GM23338 (cell line): ENCODE measurements at regions not wholly inside any gene's neighbourhood (a gene's known extent, or its start where the extent isn't known, plus 50 kb on each side); places are given as distances from the start of the nearest gene placed in this dataset.
A peak's percentile ranks its signal among the peaks of the same experiment; 100 is the strongest.

Source experiments
- ATAC-seq: fragments of 200-7000 bp; cut with Tn5 transposase; 3 replicates; pipeline ENCODE4 v1.9.1; 2020
- DNase-seq: peaks from one replicate; pipeline ENCODE4 v3.0.0-alpha.2; 2015; ENCODE audit warnings: low spot score
- H2AFZ ChIP-seq: fragments of 200-600 bp; sonication (generic); 2 replicates; pipeline ENCODE4 v1.8.0; 2016; ENCODE audit warnings: antibody characterized with exemption, mild to moderate bottlenecking, moderate library complexity
- H3F3A ChIP-seq: fragments of 200-600 bp; sonication (generic); replicated peaks from 2 replicates; pipeline ENCODE4 v1.8.0; 2017; ENCODE audit warnings: antibody characterized with exemption, mixed run types, low read depth
- H3K27ac ChIP-seq: fragments of 200-600 bp; sonication (generic); 2 replicates; pipeline ENCODE4 v1.6.1; 2016; ENCODE audit warnings: low read depth
- H3K27me3 ChIP-seq: fragments of 200-600 bp; sonication (generic); 2 replicates; pipeline ENCODE4 v1.8.0; 2016; ENCODE audit warnings: mild to moderate bottlenecking, mixed run types, moderate library complexity; ENCODE audit not compliant: insufficient read depth
- H3K36me3 ChIP-seq: fragments of 200-600 bp; sonication (generic); 2 replicates; pipeline ENCODE4 v1.8.0; 2016; ENCODE audit warnings: mild to moderate bottlenecking; ENCODE audit not compliant: insufficient read depth
- H3K4me1 ChIP-seq: fragments of 200-600 bp; sonication (generic); 2 replicates; pipeline ENCODE4 v1.8.0; 2016; ENCODE audit warnings: mild to moderate bottlenecking, moderate library complexity; ENCODE audit not compliant: insufficient read depth
- H3K4me2 ChIP-seq: fragments of 200-600 bp; sonication (generic); 2 replicates; pipeline ENCODE4 v1.7.1; 2017; ENCODE audit warnings: mixed run types
- H3K4me3 ChIP-seq: fragments of 200-600 bp; sonication (generic); 2 replicates; pipeline ENCODE4 v1.6.1; 2016; ENCODE audit warnings: mixed run types
- H3K79me2 ChIP-seq: fragments of 200-600 bp; sonication (generic); replicated peaks from 2 replicates; pipeline ENCODE4 v1.8.0; 2017; ENCODE audit warnings: mild to moderate bottlenecking; ENCODE audit not compliant: insufficient read depth
- H3K9me2 ChIP-seq: fragments of 200-600 bp; sonication (generic); 2 replicates; pipeline ENCODE4 v1.8.0; 2017; ENCODE audit not compliant: insufficient read depth
- H4K20me1 ChIP-seq: fragments of 200-600 bp; sonication (generic); replicated peaks from 2 replicates; pipeline ENCODE4 v1.8.0; 2017; ENCODE audit warnings: mild to moderate bottlenecking; ENCODE audit not compliant: insufficient read depth
- H3K27ac Mint-ChIP-seq: 2 replicates; pipeline ENCODE4 v1.8.0; 2020; ENCODE audit warnings: inconsistent platforms, mild to moderate bottlenecking, moderate library complexity, mixed read lengths
- H3K27me3 Mint-ChIP-seq: 3 replicates; pipeline ENCODE4 v1.8.0; 2022; ENCODE audit warnings: low read depth, mild to moderate bottlenecking, moderate library complexity, mixed read lengths, inconsistent platforms; ENCODE audit not compliant: insufficient read depth, poor library complexity
- H3K36me3 Mint-ChIP-seq: 3 replicates; pipeline ENCODE4 v1.8.0; 2021; ENCODE audit warnings: low read depth, mild to moderate bottlenecking, inconsistent platforms, moderate library complexity, mixed read lengths
- H3K4me1 Mint-ChIP-seq: 3 replicates; pipeline ENCODE4 v1.8.0; 2020; ENCODE audit warnings: mild to moderate bottlenecking, inconsistent platforms, mixed read lengths
- H3K4me3 Mint-ChIP-seq: 3 replicates; pipeline ENCODE4 v1.8.0; 2021; ENCODE audit warnings: moderate library complexity, mild to moderate bottlenecking, inconsistent platforms, mixed read lengths
- H3K9me3 Mint-ChIP-seq: 3 replicates; pipeline ENCODE4 v1.8.0; 2020; ENCODE audit warnings: moderate library complexity, mild to moderate bottlenecking, inconsistent platforms, mixed read lengths
- CREB1 ChIP-seq: fragments of 250-450 bp; sonication (Bioruptor Pico); IDR thresholded peaks from 2 replicates; pipeline ENCODE4 v1.5.0; 2020; ENCODE audit warnings: low read depth, mild to moderate bottlenecking, moderate library complexity
- EZH2 ChIP-seq: fragments of 200-600 bp; sonication (generic); IDR thresholded peaks from one replicate; pipeline ENCODE4 v1.8.0; 2017; ENCODE audit warnings: antibody characterized with exemption, mild to moderate bottlenecking, low read depth; ENCODE audit not compliant: unreplicated experiment
- EZH2phosphoT487 ChIP-seq: fragments of 200-600 bp; sonication (generic); IDR thresholded peaks from one replicate; pipeline ENCODE4 v1.8.1; 2018; ENCODE audit warnings: antibody characterized with exemption; ENCODE audit not compliant: unreplicated experiment
- JUNB ChIP-seq: IDR thresholded peaks from one replicate; pipeline ENCODE4 v1.6.1; 2016; ENCODE audit warnings: antibody characterized with exemption; ENCODE audit not compliant: unreplicated experiment
- POLR2AphosphoS5 ChIP-seq: IDR thresholded peaks from 2 replicates; pipeline ENCODE4 v1.6.1; 2016; ENCODE audit warnings: antibody characterized with exemption, low read depth
- REST ChIP-seq: IDR thresholded peaks from one replicate; pipeline ENCODE4 v1.6.1; 2018; ENCODE audit warnings: antibody characterized with exemption; ENCODE audit not compliant: unreplicated experiment
- STAT1 ChIP-seq: IDR thresholded peaks from one replicate; pipeline ENCODE4 v1.6.1; 2016; ENCODE audit warnings: antibody characterized with exemption; ENCODE audit not compliant: unreplicated experiment
- ZNF114 ChIP-seq: fragments of 250-450 bp; sonication (Bioruptor Pico); IDR thresholded peaks from 2 replicates; pipeline ENCODE4 v1.5.0; 2020; ENCODE audit warnings: mild to moderate bottlenecking, moderate library complexity
- ZNF331 ChIP-seq: fragments of 250-450 bp; sonication (Bioruptor Pico); IDR thresholded peaks from 2 replicates; pipeline ENCODE4 v1.5.0; 2020; ENCODE audit warnings: low read depth, mild to moderate bottlenecking, moderate library complexity
- TF ChIP-seq, protein P1 (sequence below), 2 experiments: fragments of 200-600 bp in 1 of 2; sonication (generic) in 1 of 2; conservative IDR thresholded peaks; 2 replicates each; pipeline versions ENCODE4 v1.5.1 to v1.6.1; 2016 to 2017; ENCODE audit warnings: antibody characterized with exemption in 2 of 2, low read depth in 2 of 2, mild to moderate bottlenecking in 2 of 2, moderate library complexity in 1 of 2
- TF ChIP-seq, protein P2 (sequence below): IDR thresholded peaks from 2 replicates; pipeline ENCODE4 v1.6.1; 2016; ENCODE audit warnings: antibody characterized with exemption

DNA sequence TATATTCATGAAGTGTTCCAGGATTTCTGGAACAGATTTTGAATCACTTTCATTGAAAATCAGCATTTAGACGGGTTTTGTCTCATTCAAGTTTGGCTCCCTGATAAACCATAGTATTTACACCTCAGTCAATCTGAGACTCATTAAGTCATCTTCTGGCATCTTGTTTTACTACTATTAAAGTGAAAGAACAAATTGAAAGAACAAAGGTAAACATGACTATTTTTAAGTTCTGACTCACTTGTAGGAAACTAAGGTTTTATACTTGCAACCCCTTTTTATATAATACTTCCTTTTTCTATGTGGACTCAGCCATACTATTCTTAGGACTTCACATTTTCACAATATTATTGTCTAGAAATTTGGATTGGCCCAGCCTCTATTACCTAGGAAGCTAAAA, 854.4 kb downstream of the SQOR start (continued):
- TF ChIP-seq ZNF331 (CRISPR knock-in tag) = no peak
- TF ChIP-seq, protein P1, sequence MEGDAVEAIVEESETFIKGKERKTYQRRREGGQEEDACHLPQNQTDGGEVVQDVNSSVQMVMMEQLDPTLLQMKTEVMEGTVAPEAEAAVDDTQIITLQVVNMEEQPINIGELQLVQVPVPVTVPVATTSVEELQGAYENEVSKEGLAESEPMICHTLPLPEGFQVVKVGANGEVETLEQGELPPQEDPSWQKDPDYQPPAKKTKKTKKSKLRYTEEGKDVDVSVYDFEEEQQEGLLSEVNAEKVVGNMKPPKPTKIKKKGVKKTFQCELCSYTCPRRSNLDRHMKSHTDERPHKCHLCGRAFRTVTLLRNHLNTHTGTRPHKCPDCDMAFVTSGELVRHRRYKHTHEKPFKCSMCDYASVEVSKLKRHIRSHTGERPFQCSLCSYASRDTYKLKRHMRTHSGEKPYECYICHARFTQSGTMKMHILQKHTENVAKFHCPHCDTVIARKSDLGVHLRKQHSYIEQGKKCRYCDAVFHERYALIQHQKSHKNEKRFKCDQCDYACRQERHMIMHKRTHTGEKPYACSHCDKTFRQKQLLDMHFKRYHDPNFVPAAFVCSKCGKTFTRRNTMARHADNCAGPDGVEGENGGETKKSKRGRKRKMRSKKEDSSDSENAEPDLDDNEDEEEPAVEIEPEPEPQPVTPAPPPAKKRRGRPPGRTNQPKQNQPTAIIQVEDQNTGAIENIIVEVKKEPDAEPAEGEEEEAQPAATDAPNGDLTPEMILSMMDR (conservative IDR thresholded peaks at IDR 0.05; ENCODE audit: low read depth in 2 of 2) = no peak

DNA sequence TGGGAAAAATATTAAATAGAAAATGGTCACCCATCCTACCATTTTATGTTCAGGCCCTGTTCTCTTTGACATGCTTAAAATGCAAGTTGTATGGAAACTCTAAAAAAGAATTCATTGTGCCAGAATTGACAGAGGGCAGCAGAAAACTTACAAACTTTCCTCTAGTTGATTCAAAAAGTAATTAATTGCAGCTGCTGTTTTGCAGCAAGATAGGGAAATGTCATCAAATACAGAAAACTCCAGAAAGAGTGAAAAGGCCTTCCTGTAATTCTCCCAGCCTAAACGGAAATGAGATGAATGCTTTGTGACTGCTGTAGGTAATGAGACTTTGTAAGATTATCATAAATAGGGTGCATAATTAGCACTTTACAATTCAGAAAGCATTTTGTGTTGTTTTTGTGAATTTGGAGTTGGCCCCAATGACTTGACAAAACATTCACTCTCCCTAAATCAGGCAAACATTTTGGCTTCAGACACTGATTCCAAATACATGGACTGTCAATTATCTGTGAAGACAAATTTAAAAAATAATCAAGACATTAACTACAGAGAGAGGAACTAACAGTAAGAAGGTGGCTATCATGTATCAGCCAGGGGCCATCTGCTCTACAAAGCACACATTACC, 861.8 kb downstream of the SQOR start:
- H3K36me3 Mint-ChIP-seq = peaks cover 9% of the 10 kb centered on the region; the same call in 2 of the 3 replicates
- no peaks in the 10 kb centered on the region for H3K27me3 ChIP-seq
- ATAC-seq (no peak), DNase-seq (no peak)
- no peaks in the 10 kb centered on the region for H4K20me1 ChIP-seq
- no peak overlapping the region for H3K4me2 ChIP-seq
- H3K4me3 Mint-ChIP-seq = no peak overlapping the region
- H3K27me3 Mint-ChIP-seq = no peaks in the 10 kb centered on the region
- peaks cover 6% of the 10 kb centered on the region; the same call in 2 of the 3 replicates for H3K4me1 Mint-ChIP-seq
- H3K4me3 ChIP-seq = no peak overlapping the region
- no peaks in the 10 kb centered on the region for H3K36me3 ChIP-seq
- no peak overlapping the region for H3K27ac ChIP-seq
- H3K27ac Mint-ChIP-seq = peak overlapping the region; percentile 69; the same call in 1 of the 2 replicates
- no peaks in the 10 kb centered on the region for H3K79me2 ChIP-seq
- H3K4me1 ChIP-seq = no peaks in the 10 kb centered on the region
- H3K9me3 Mint-ChIP-seq = peaks cover 74% of the 10 kb centered on the region
- no peaks in the 10 kb centered on the region; the same call in 1 of the 2 replicates for H3K9me2 ChIP-seq
- no peak overlapping the region for H2AFZ ChIP-seq
- H3F3A ChIP-seq = no peaks in the 10 kb centered on the region
- TF ChIP-seq JUNB = no peak
- TF ChIP-seq, protein P2, sequence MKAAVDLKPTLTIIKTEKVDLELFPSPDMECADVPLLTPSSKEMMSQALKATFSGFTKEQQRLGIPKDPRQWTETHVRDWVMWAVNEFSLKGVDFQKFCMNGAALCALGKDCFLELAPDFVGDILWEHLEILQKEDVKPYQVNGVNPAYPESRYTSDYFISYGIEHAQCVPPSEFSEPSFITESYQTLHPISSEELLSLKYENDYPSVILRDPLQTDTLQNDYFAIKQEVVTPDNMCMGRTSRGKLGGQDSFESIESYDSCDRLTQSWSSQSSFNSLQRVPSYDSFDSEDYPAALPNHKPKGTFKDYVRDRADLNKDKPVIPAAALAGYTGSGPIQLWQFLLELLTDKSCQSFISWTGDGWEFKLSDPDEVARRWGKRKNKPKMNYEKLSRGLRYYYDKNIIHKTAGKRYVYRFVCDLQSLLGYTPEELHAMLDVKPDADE = no peak
- TF ChIP-seq REST = no peak
- no peak for TF ChIP-seq POLR2AphosphoS5
- no peak for TF ChIP-seq CREB1
- TF ChIP-seq, protein P1 (conservative IDR thresholded peaks at IDR 0.05; ENCODE audit: low read depth in 2 of 2) = no peak
- no peak for TF ChIP-seq ZNF331 (CRISPR knock-in tag)
- no peak for TF ChIP-seq EZH2
- no peak for TF ChIP-seq EZH2phosphoT487
- TF ChIP-seq STAT1 = no peak
- TF ChIP-seq ZNF114 (CRISPR knock-in tag) = no peak
